Immature natural killer cell (primary cell): ENCODE measurements at regions not wholly inside any gene's neighbourhood (a gene's known extent, or its start where the extent isn't known, plus 50 kb on each side); places are given as distances from the start of the nearest gene placed in this dataset.

Experiments used
- DNase-seq, 3 donors: peaks; one replicate each; pipeline ENCODE4 v3.0.0; 2022; ENCODE audit warnings: mixed read lengths in 1 of 3
- H3K27ac Mint-ChIP-seq, 6 donors: one replicate each; pipeline ENCODE4 v1.8.0; 2020; ENCODE audit warnings: mixed read lengths in 6 of 6, mild to moderate bottlenecking in 5 of 6, inconsistent platforms in 4 of 6, moderate library complexity in 3 of 6
- H3K27me3 Mint-ChIP-seq, 3 donors: one replicate each; pipeline ENCODE4 v1.8.0; 2020 to 2021; ENCODE audit warnings: low read depth in 3 of 3, mild to moderate bottlenecking in 3 of 3, mixed read lengths in 3 of 3, moderate library complexity in 3 of 3, inconsistent platforms in 1 of 3
- H3K36me3 Mint-ChIP-seq, 3 donors: one replicate each; pipeline ENCODE4 v1.8.0; 2020; ENCODE audit warnings: mixed read lengths in 3 of 3, inconsistent platforms in 2 of 3, mild to moderate bottlenecking in 2 of 3
- H3K4me1 Mint-ChIP-seq, 2 donors: one replicate each; pipeline ENCODE4 v1.8.0; 2020; ENCODE audit warnings: inconsistent platforms in 2 of 2, mild to moderate bottlenecking in 2 of 2, mixed read lengths in 2 of 2, moderate library complexity in 1 of 2
- H3K4me3 Mint-ChIP-seq, 5 donors: one replicate each; pipeline ENCODE4 v1.8.0; 2020; ENCODE audit warnings: mild to moderate bottlenecking in 5 of 5, mixed read lengths in 5 of 5, inconsistent platforms in 3 of 5, moderate library complexity in 3 of 5
- H3K9me3 Mint-ChIP-seq, 6 donors: one replicate each; pipeline ENCODE4 v1.8.0; 2020; ENCODE audit warnings: mild to moderate bottlenecking in 6 of 6, mixed read lengths in 6 of 6, inconsistent platforms in 4 of 6, moderate library complexity in 3 of 6

GRCh38 chr14:65252482-65253255, 150.4 kb upstream of the MAX start:
- peaks cover 0 to 2% (median 0%) of the 10 kb centered on the region in 6 donors for H3K9me3 Mint-ChIP-seq
- H3K27me3 Mint-ChIP-seq = peaks cover 0 to 3% (median 2%) of the 10 kb centered on the region in 3 donors
- H3K36me3 Mint-ChIP-seq = no peaks in the 10 kb centered on the region
- no peaks in the 10 kb centered on the region for H3K4me1 Mint-ChIP-seq
- H3K4me3 Mint-ChIP-seq = no peak overlapping the region
- no peak overlapping the region for H3K27ac Mint-ChIP-seq
- no peak for DNase-seq

- Mint-ChIP-seq H3K4me3 (no peak overlapping the region), H3K36me3 (no peaks in the 10 kb centered on the region), H3K4me1 (no peaks in the 10 kb centered on the region), H3K27me3 (peaks cover 0 to 6% (median 6%) of the 10 kb centered on the region in 3 donors), H3K9me3 (no peaks in the 10 kb centered on the region), H3K27ac (no peak overlapping the region)
- DNase-seq = no peak
These were observed 152.8 kb upstream of the MAX start for GRCh38 chr14:65255029-65255545.

- DNase-seq = no peak
- Mint-ChIP-seq H3K36me3 (no peaks in the 10 kb centered on the region), H3K4me1 (no peaks in the 10 kb centered on the region), H3K4me3 (no peak overlapping the region), H3K9me3 (peaks cover 0 to 2% (median 0%) of the 10 kb centered on the region in 6 donors), H3K27ac (no peak overlapping the region), H3K27me3 (peaks cover 0 to 6% (median 6%) of the 10 kb centered on the region in 3 donors)
These were observed 153.5 kb upstream of the MAX start for GRCh38 chr14:65255583-65256461.

GRCh38 chr14:65256714-65257113, 154.4 kb upstream of the MAX start:
- no peak overlapping the region for H3K4me3 Mint-ChIP-seq
- H3K27me3 Mint-ChIP-seq = peaks cover 0 to 6% (median 6%) of the 10 kb centered on the region in 3 donors
- no peaks in the 10 kb centered on the region for H3K36me3 Mint-ChIP-seq
- H3K4me1 Mint-ChIP-seq = no peaks in the 10 kb centered on the region
- peaks cover 0 to 2% (median 0%) of the 10 kb centered on the region in 6 donors for H3K9me3 Mint-ChIP-seq
- no peak for DNase-seq
- H3K27ac Mint-ChIP-seq = no peak overlapping the region

- no peaks in the 10 kb centered on the region for H3K4me1 Mint-ChIP-seq
- no peak overlapping the region for H3K4me3 Mint-ChIP-seq
- peaks cover 0 to 2% (median 0%) of the 10 kb centered on the region in 6 donors for H3K9me3 Mint-ChIP-seq
- DNase-seq = no peak
- H3K36me3 Mint-ChIP-seq = no peaks in the 10 kb centered on the region
- H3K27me3 Mint-ChIP-seq = peaks cover 0 to 8% (median 6%) of the 10 kb centered on the region in 3 donors
- H3K27ac Mint-ChIP-seq = no peak overlapping the region
These were observed 155.1 kb upstream of the FUT8 start for GRCh38 chr14:65257425-65257824.

- Mint-ChIP-seq H3K4me3 (no peak overlapping the region), H3K9me3 (peaks cover 0 to 2% (median 0%) of the 10 kb centered on the region in 6 donors), H3K36me3 (no peaks in the 10 kb centered on the region), H3K27me3 (peaks cover 0 to 8% (median 6%) of the 10 kb centered on the region in 3 donors), H3K27ac (no peak overlapping the region), H3K4me1 (no peaks in the 10 kb centered on the region)
- no peak for DNase-seq
These were observed 154.1 kb upstream of the FUT8 start for GRCh38 chr14:65258391-65258790.

GRCh38 chr14:65259000-65259399, 153.5 kb upstream of the FUT8 start:
- no peaks in the 10 kb centered on the region for H3K36me3 Mint-ChIP-seq
- no peaks in the 10 kb centered on the region for H3K4me1 Mint-ChIP-seq
- no peak overlapping the region for H3K27ac Mint-ChIP-seq
- H3K4me3 Mint-ChIP-seq = no peak overlapping the region
- peaks cover 0 to 2% (median 0%) of the 10 kb centered on the region in 6 donors for H3K9me3 Mint-ChIP-seq
- DNase-seq = no peak
- peaks cover 0 to 8% (median 6%) of the 10 kb centered on the region in 3 donors for H3K27me3 Mint-ChIP-seq

- no peak overlapping the region for H3K4me3 Mint-ChIP-seq
- no peak overlapping the region for H3K27ac Mint-ChIP-seq
- no peak for DNase-seq
- H3K27me3 Mint-ChIP-seq = peaks cover 0 to 7% (median 6%) of the 10 kb centered on the region in 3 donors
- peaks cover 0 to 3% (median 0%) of the 10 kb centered on the region in 6 donors for H3K9me3 Mint-ChIP-seq
- H3K4me1 Mint-ChIP-seq = no peaks in the 10 kb centered on the region
- H3K36me3 Mint-ChIP-seq = no peaks in the 10 kb centered on the region
These were observed 151.7 kb upstream of the FUT8 start for GRCh38 chr14:65260786-65261185.

- no peaks in the 10 kb centered on the region for H3K36me3 Mint-ChIP-seq
- peak overlapping the region in 1 of 6 donors; percentile 3 for H3K27ac Mint-ChIP-seq
- no peak for DNase-seq
- H3K9me3 Mint-ChIP-seq = peaks cover 0 to 3% (median 0%) of the 10 kb centered on the region in 6 donors
- H3K27me3 Mint-ChIP-seq = peaks cover 0 to 7% (median 6%) of the 10 kb centered on the region in 3 donors
- no peak overlapping the region for H3K4me3 Mint-ChIP-seq
- H3K4me1 Mint-ChIP-seq = no peaks in the 10 kb centered on the region
These were observed 151.1 kb upstream of the FUT8 start for GRCh38 chr14:65261425-65261920.

GRCh38 chr14:65261946-65262345, 150.6 kb upstream of the FUT8 start:
- H3K9me3 Mint-ChIP-seq = peaks cover 0 to 3% (median 0%) of the 10 kb centered on the region in 6 donors
- no peak for DNase-seq
- H3K27me3 Mint-ChIP-seq = peaks cover 0 to 7% (median 6%) of the 10 kb centered on the region in 3 donors
- H3K27ac Mint-ChIP-seq = no peak overlapping the region
- H3K4me3 Mint-ChIP-seq = no peak overlapping the region
- no peaks in the 10 kb centered on the region for H3K36me3 Mint-ChIP-seq
- no peaks in the 10 kb centered on the region for H3K4me1 Mint-ChIP-seq

GRCh38 chr14:65263177-65263788, 149.2 kb upstream of the FUT8 start:
- Mint-ChIP-seq H3K27ac (no peak overlapping the region), H3K36me3 (no peaks in the 10 kb centered on the region), H3K27me3 (peaks cover 0 to 7% (median 3%) of the 10 kb centered on the region in 3 donors), H3K4me3 (no peak overlapping the region), H3K9me3 (peaks cover 0 to 3% (median 0%) of the 10 kb centered on the region in 6 donors), H3K4me1 (peaks cover 0 to under 1% of the 10 kb centered on the region in 2 donors)
- DNase-seq = no peak

- peaks cover 1 to 7% of the 10 kb centered on the region in 2 donors for H3K4me1 Mint-ChIP-seq
- no peak overlapping the region for H3K27ac Mint-ChIP-seq
- H3K9me3 Mint-ChIP-seq = peaks cover 0 to 1% (median 0%) of the 10 kb centered on the region in 6 donors
- DNase-seq = no peak
- H3K27me3 Mint-ChIP-seq = peaks cover 0 to 2% (median 2%) of the 10 kb centered on the region in 3 donors
- H3K36me3 Mint-ChIP-seq = no peaks in the 10 kb centered on the region
- H3K4me3 Mint-ChIP-seq = no peak overlapping the region
These were observed 144.7 kb upstream of the FUT8 start for GRCh38 chr14:65267856-65268255.

GRCh38 chr14:65268594-65268993, 143.9 kb upstream of the FUT8 start:
- no peak for DNase-seq
- H3K36me3 Mint-ChIP-seq = no peaks in the 10 kb centered on the region
- peaks cover 0 to 1% (median 0%) of the 10 kb centered on the region in 6 donors for H3K9me3 Mint-ChIP-seq
- H3K27me3 Mint-ChIP-seq = peaks cover 0 to 2% (median 2%) of the 10 kb centered on the region in 3 donors
- peaks cover 1 to 7% of the 10 kb centered on the region in 2 donors for H3K4me1 Mint-ChIP-seq
- no peak overlapping the region for H3K27ac Mint-ChIP-seq
- H3K4me3 Mint-ChIP-seq = no peak overlapping the region
